H7 (cell line): ENCODE measurements at regions not wholly inside any gene's neighbourhood (a gene's known extent, or its start where the extent isn't known, plus 50 kb on each side); places are given as distances from the start of the nearest gene placed in this dataset.
"Not testable (repeated sequence)": the region's sequence is repeated elsewhere in the genome, so short reads cannot be mapped to it uniquely, and the experiment has no call there.

Experiments
- DNase-seq: peaks from one replicate; pipeline ENCODE4 v3.0.0; 2012
- H3K27me3 ChIP-seq: 2 replicates; pipeline ENCODE4 v1.6.0; 2011; ENCODE audit warnings: mild to moderate bottlenecking, low read length; ENCODE audit not compliant: control insufficient read depth, insufficient read depth
- H3K36me3 ChIP-seq: replicated peaks from 2 replicates; pipeline ENCODE4 v1.5.1; 2011; ENCODE audit warnings: low read length; ENCODE audit not compliant: control insufficient read depth, insufficient read depth
- H3K4me3 ChIP-seq: 2 replicates; pipeline ENCODE4 v1.5.1; 2011; ENCODE audit warnings: low read depth, mild to moderate bottlenecking, control low read depth, low read length, moderate library complexity; ENCODE audit not compliant: insufficient read depth

GRCh38 chr13:86253497-86253896 is 454.3 kb upstream of the SLITRK6 start:
- DNase-seq, H3K36me3 ChIP-seq, H3K4me3 ChIP-seq, H3K27me3 ChIP-seq: not testable (repeated sequence)

GRCh38 chr13:86255820-86256219 is 456.6 kb upstream of the SLITRK6 start:
- not testable (repeated sequence) for H3K4me3 ChIP-seq, DNase-seq, H3K36me3 ChIP-seq, H3K27me3 ChIP-seq

GRCh38 chr13:86269511-86269910 is 470.3 kb upstream of the SLITRK6 start:
- no peak for DNase-seq
- H3K36me3 ChIP-seq, result no peaks in the 10 kb centered on the region
- H3K27me3 ChIP-seq, result no peaks in the 10 kb centered on the region
- no peak overlapping the region for H3K4me3 ChIP-seq

- H3K27me3 ChIP-seq, result no peaks in the 10 kb centered on the region
- H3K36me3 ChIP-seq, result no peaks in the 10 kb centered on the region
- DNase-seq, result no peak
- no peak overlapping the region for H3K4me3 ChIP-seq
Observed at GRCh38 chr13:86282442-86282841, 483.2 kb upstream of the SLITRK6 start.

- Histone ChIP-seq H3K4me3 (no peak overlapping the region), H3K27me3 (no peaks in the 10 kb centered on the region), H3K36me3 (no peaks in the 10 kb centered on the region)
- no peak for DNase-seq
Observed at GRCh38 chr13:86283031-86283430, 483.8 kb upstream of the SLITRK6 start.

- no peak overlapping the region for H3K4me3 ChIP-seq
- H3K27me3 ChIP-seq, result no peaks in the 10 kb centered on the region
- no peak for DNase-seq
- no peaks in the 10 kb centered on the region for H3K36me3 ChIP-seq
Observed at GRCh38 chr13:86298725-86299124, 499.5 kb upstream of the SLITRK6 start.

- Histone ChIP-seq H3K27me3 (no peaks in the 10 kb centered on the region), H3K36me3 (no peaks in the 10 kb centered on the region), H3K4me3 (no peak overlapping the region)
- DNase-seq, result no peak
Observed at GRCh38 chr13:86299128-86299527, 499.9 kb upstream of the SLITRK6 start.

GRCh38 chr13:86309881-86310280 is 510.7 kb upstream of the SLITRK6 start:
- Histone ChIP-seq H3K27me3 (no peaks in the 10 kb centered on the region), H3K4me3 (no peak overlapping the region), H3K36me3 (no peaks in the 10 kb centered on the region)
- DNase-seq, result no peak

GRCh38 chr13:86313421-86313820 is 514.2 kb upstream of the SLITRK6 start:
- H3K27me3 ChIP-seq, result no peaks in the 10 kb centered on the region

GRCh38 chr13:86318450-86318849 is 519.2 kb upstream of the SLITRK6 start:
- no peaks in the 10 kb centered on the region for H3K27me3 ChIP-seq
- no peak overlapping the region for H3K4me3 ChIP-seq
- no peak for DNase-seq
- H3K36me3 ChIP-seq, result no peaks in the 10 kb centered on the region

More at GRCh38 chr13:86313421-86313820, 514.2 kb upstream of the SLITRK6 start:
- H3K36me3 ChIP-seq, result no peaks in the 10 kb centered on the region
- no peak overlapping the region for H3K4me3 ChIP-seq
- no peak for DNase-seq

- DNase-seq, result no peak
- H3K36me3 ChIP-seq, result no peaks in the 10 kb centered on the region
- no peaks in the 10 kb centered on the region for H3K27me3 ChIP-seq
- H3K4me3 ChIP-seq, result no peak overlapping the region
Observed at GRCh38 chr13:86324191-86324590, 525.0 kb upstream of the SLITRK6 start.

- no peak for DNase-seq
- no peak overlapping the region for H3K4me3 ChIP-seq
- no peaks in the 10 kb centered on the region for H3K36me3 ChIP-seq
- H3K27me3 ChIP-seq, result no peaks in the 10 kb centered on the region
Observed at GRCh38 chr13:86355301-86355700, 556.1 kb upstream of the SLITRK6 start.

- no peak for DNase-seq
- no peaks in the 10 kb centered on the region for H3K27me3 ChIP-seq
- no peaks in the 10 kb centered on the region for H3K36me3 ChIP-seq
- H3K4me3 ChIP-seq, result no peak overlapping the region
Observed at GRCh38 chr13:86357106-86357505, 557.9 kb upstream of the SLITRK6 start.

GRCh38 chr13:86363749-86364148 is 564.5 kb upstream of the SLITRK6 start:
- not testable (repeated sequence) for DNase-seq, H3K27me3 ChIP-seq

GRCh38 chr13:86368924-86369323 is 569.7 kb upstream of the SLITRK6 start:
- Histone ChIP-seq H3K36me3 (no peaks in the 10 kb centered on the region), H3K4me3 (no peak overlapping the region), H3K27me3 (no peaks in the 10 kb centered on the region)
- no peak for DNase-seq

More at GRCh38 chr13:86363749-86364148, 564.5 kb upstream of the SLITRK6 start:
- not testable (repeated sequence) for H3K36me3 ChIP-seq, H3K4me3 ChIP-seq

- Histone ChIP-seq H3K27me3 (no peaks in the 10 kb centered on the region), H3K36me3 (no peaks in the 10 kb centered on the region), H3K4me3 (no peak overlapping the region)
- DNase-seq, result no peak
Observed at GRCh38 chr13:86377451-86377850, 578.2 kb upstream of the SLITRK6 start.
